ENCODE measurements at regions not wholly inside any gene's neighbourhood (a gene's known extent, or its start where the extent isn't known, plus 50 kb on each side); places are given as distances from the start of the nearest gene placed in this dataset.

DNA sequence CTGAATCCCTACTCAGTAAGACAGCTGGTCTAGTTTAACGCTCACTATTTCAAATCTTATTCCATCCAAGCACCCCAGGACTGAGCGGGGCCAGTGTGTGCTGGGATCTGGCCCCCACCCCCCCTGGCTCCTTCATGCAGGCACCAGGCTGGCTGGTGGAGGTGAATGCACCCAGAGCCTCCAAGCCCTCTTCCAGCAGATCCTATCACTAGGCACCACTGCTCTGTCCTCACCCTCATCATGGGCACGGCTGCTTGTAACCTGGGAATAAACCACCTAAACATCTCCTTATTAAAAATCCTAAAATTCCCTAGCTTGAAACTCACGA, 194.3 kb downstream of the ARL4C start:
- H3K4me1 ChIP-seq (ENCODE audit: insufficient read depth, low read length, poor library complexity, severe bottlenecking), result no peaks in the 10 kb centered on the region
- H3K9me3 ChIP-seq (ENCODE audit: insufficient read depth, low read depth, low read length), result no peaks in the 10 kb centered on the region
- no peak overlapping the region for H3K4me2 ChIP-seq (ENCODE audit: low read depth, low read length, poor library complexity, severe bottlenecking)
- no peaks in the 10 kb centered on the region for H4K20me1 ChIP-seq (ENCODE audit: insufficient read depth, low read length, poor library complexity, severe bottlenecking)
- H3K9ac ChIP-seq (ENCODE audit: low read depth, low read length, poor library complexity, severe bottlenecking), result no peak overlapping the region
- no peaks in the 10 kb centered on the region for H3K9me2 ChIP-seq (replicated peaks; ENCODE audit: low read depth, low read length)
- H3K79me2 ChIP-seq (ENCODE audit: insufficient read depth, low read length), result no peaks in the 10 kb centered on the region
- no peaks in the 10 kb centered on the region for H3K36me3 ChIP-seq (ENCODE audit: insufficient read depth, low read length)
- no peaks in the 10 kb centered on the region for H3K27me3 ChIP-seq (ENCODE audit: insufficient read depth, low read length, poor library complexity, severe bottlenecking)
- H3F3A ChIP-seq (ENCODE audit: low read depth), result no peaks in the 10 kb centered on the region
- no peak for TF ChIP-seq EZH2phosphoT487 (IDR thresholded peaks at IDR 0.05; ENCODE audit: borderline replicate concordance)
- TF ChIP-seq, protein P1, sequence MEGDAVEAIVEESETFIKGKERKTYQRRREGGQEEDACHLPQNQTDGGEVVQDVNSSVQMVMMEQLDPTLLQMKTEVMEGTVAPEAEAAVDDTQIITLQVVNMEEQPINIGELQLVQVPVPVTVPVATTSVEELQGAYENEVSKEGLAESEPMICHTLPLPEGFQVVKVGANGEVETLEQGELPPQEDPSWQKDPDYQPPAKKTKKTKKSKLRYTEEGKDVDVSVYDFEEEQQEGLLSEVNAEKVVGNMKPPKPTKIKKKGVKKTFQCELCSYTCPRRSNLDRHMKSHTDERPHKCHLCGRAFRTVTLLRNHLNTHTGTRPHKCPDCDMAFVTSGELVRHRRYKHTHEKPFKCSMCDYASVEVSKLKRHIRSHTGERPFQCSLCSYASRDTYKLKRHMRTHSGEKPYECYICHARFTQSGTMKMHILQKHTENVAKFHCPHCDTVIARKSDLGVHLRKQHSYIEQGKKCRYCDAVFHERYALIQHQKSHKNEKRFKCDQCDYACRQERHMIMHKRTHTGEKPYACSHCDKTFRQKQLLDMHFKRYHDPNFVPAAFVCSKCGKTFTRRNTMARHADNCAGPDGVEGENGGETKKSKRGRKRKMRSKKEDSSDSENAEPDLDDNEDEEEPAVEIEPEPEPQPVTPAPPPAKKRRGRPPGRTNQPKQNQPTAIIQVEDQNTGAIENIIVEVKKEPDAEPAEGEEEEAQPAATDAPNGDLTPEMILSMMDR (conservative IDR thresholded peaks at IDR 0.05; ENCODE audit: low read length), result no peak
- no peak overlapping the region for H3K4me3 ChIP-seq (ENCODE audit: low read length, poor library complexity, severe bottlenecking)
- no peak overlapping the region for H2AFZ ChIP-seq (ENCODE audit: low read length)

DNA sequence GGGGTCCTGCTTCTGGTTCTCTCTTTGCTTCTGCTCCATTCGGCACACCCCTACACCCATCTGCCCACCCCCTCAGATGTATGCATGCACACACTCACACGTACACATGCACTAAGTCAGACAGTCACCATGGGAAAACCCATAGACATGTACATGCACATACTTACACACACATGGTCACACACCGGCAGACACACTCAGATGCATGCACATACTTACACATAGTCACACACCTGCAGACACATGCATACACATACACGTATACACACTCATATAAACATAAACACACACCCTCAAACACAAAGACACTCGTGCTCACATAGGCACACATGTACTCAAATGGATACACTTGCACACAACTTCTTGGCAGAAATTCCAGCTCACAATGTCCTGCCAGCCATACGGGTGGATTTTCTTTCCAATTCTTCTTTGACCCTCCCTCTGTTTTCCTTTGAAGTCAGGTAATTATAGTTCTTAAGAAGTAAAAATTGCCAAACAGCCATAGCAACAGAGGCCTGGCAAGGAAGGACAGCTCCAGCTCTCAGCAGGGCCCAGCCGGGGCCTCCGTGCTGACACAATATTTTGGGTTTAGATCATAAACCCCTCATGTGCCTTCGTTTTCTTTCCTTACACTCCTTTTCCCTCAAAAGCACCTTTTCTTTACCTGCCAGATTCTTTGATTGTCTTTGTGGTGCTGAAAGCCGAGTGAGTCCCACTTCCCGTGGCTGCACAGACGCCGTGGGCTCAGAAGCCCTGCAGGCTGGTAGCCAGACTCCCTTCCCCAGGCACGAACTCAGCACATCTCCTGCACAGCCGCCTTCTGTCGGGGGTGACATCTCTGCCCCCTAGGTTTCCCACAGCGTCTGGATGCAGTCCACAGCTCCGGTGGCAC, 195.7 kb downstream of the ARL4C start:
- no peaks in the 10 kb centered on the region for H4K20me1 ChIP-seq (ENCODE audit: insufficient read depth, low read length, poor library complexity, severe bottlenecking)
- TF ChIP-seq, protein P1 (conservative IDR thresholded peaks at IDR 0.05; ENCODE audit: low read length), result no peak
- no peak for TF ChIP-seq EZH2phosphoT487 (IDR thresholded peaks at IDR 0.05; ENCODE audit: borderline replicate concordance)
- no peaks in the 10 kb centered on the region for H3K9me2 ChIP-seq (replicated peaks; ENCODE audit: low read depth, low read length)

DNA sequence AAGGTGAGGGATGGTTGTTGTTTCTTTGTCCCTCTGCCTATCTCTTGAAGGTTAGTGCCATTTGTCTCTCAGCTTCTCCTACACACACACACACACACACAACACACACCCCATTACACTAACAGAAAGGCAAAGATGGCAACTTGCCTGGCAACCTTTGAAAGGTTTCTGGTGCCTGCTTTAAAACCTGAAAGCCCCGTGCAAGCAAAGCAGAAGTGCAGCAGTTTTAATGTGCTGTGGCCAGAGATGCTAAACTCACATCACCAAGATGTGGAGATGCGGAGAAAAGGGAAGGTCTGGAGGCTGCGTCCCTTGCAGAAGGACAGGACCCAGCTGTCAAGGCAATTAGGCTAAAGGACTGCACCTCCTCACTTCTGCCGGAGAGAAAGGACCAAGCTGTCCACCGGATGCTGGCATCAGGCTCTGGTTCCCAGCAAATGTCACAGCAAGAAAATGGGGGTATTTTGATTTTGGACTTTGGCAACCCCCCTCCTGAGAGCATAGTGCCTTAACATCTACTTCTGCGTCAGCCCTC, 196.4 kb downstream of the ARL4C start:
- no peak overlapping the region for H2AFZ ChIP-seq (ENCODE audit: low read length)
- H3K4me3 ChIP-seq (ENCODE audit: low read length, poor library complexity, severe bottlenecking), result no peak overlapping the region
- TF ChIP-seq, protein P1 (conservative IDR thresholded peaks at IDR 0.05; ENCODE audit: low read length), result no peak
- TF ChIP-seq EZH2phosphoT487 (IDR thresholded peaks at IDR 0.05; ENCODE audit: borderline replicate concordance), result no peak
- no peak overlapping the region for H3K4me2 ChIP-seq (ENCODE audit: low read depth, low read length, poor library complexity, severe bottlenecking)
- no peaks in the 10 kb centered on the region for H3K27me3 ChIP-seq (ENCODE audit: insufficient read depth, low read length, poor library complexity, severe bottlenecking)
- H3K79me2 ChIP-seq (ENCODE audit: insufficient read depth, low read length), result no peaks in the 10 kb centered on the region
- H3K9ac ChIP-seq (ENCODE audit: low read depth, low read length, poor library complexity, severe bottlenecking), result no peak overlapping the region
- H3F3A ChIP-seq (ENCODE audit: low read depth), result no peaks in the 10 kb centered on the region
- no peaks in the 10 kb centered on the region for H3K9me3 ChIP-seq (ENCODE audit: insufficient read depth, low read depth, low read length)
- no peaks in the 10 kb centered on the region for H3K9me2 ChIP-seq (replicated peaks; ENCODE audit: low read depth, low read length)
- no peaks in the 10 kb centered on the region for H4K20me1 ChIP-seq (ENCODE audit: insufficient read depth, low read length, poor library complexity, severe bottlenecking)
- H3K4me1 ChIP-seq (ENCODE audit: insufficient read depth, low read length, poor library complexity, severe bottlenecking), result no peaks in the 10 kb centered on the region
- no peaks in the 10 kb centered on the region for H3K36me3 ChIP-seq (ENCODE audit: insufficient read depth, low read length)

More for the DNA sequence above, 195.7 kb downstream of the ARL4C start:
- Histone ChIP-seq H3K9ac (ENCODE audit: low read depth, low read length, poor library complexity, severe bottlenecking) (no peak overlapping the region), H3F3A (ENCODE audit: low read depth) (no peaks in the 10 kb centered on the region), H3K79me2 (ENCODE audit: insufficient read depth, low read length) (no peaks in the 10 kb centered on the region), H3K27me3 (ENCODE audit: insufficient read depth, low read length, poor library complexity, severe bottlenecking) (no peaks in the 10 kb centered on the region), H3K36me3 (ENCODE audit: insufficient read depth, low read length) (no peaks in the 10 kb centered on the region), H3K4me3 (ENCODE audit: low read length, poor library complexity, severe bottlenecking) (no peak overlapping the region), H3K4me1 (ENCODE audit: insufficient read depth, low read length, poor library complexity, severe bottlenecking) (no peaks in the 10 kb centered on the region), H3K9me3 (ENCODE audit: insufficient read depth, low read depth, low read length) (no peaks in the 10 kb centered on the region), H2AFZ (ENCODE audit: low read length) (no peak overlapping the region), H3K4me2 (ENCODE audit: low read depth, low read length, poor library complexity, severe bottlenecking) (no peak overlapping the region)

All from Loucy (cell line).